ENCODE measurements at regions not wholly inside any gene's neighbourhood (a gene's known extent, or its start where the extent isn't known, plus 50 kb on each side); places are given as distances from the start of the nearest gene placed in this dataset.

GRCh38 chr4:123106747-123107146 is 184.3 kb upstream of the NUDT6 start:
- no peak for TF ChIP-seq POLR2A (IDR thresholded peaks at IDR 0.05)
- no peak for TF ChIP-seq CTCF (IDR thresholded peaks at IDR 0.05)
- TF ChIP-seq POLR2AphosphoS5 (IDR thresholded peaks at IDR 0.05; ENCODE audit: insufficient read depth in 1 of 2, low read depth in 1 of 2), result no peak

All from vagina (tissue), 2 donors.